ENCODE measurements at regions not wholly inside any gene's neighbourhood (a gene's known extent, or its start where the extent isn't known, plus 50 kb on each side); places are given as distances from the start of the nearest gene placed in this dataset.

DNA sequence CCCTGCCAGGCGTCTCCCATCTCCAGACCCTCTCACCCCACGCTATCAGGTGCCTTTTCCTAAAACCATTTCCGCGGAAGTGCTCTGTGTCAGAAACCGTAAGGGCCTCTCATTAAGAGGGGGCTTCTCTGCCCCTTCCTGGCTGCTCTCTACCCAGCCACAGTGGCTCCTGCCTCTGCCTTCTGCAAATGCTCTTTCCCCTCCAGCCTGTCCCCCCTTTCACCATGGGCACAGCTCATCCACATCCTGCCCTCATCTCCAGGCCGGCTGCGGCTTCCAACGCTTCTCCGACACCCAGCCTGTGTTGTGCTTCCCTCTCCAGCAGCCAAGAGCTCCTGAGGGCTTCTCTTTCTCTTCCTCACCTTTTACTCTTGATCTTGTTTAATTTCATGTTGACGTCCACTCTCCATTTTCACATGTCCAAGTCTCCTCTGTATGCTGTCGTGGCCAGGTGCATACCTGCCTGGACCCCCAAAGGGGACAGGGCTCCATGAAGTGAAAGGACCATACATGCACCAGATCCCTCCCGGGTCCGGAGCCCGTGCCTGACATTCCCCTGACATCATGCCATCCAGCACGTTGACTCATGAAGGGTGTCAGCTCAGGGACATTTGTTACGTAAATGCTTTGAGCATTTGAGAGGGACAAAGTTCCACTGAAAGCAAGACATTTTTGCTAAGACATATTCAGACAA lies 306.5 kb downstream of the AJAP1 start:
- no peak for DNase-seq (ENCODE audit: low read depth)

DNA sequence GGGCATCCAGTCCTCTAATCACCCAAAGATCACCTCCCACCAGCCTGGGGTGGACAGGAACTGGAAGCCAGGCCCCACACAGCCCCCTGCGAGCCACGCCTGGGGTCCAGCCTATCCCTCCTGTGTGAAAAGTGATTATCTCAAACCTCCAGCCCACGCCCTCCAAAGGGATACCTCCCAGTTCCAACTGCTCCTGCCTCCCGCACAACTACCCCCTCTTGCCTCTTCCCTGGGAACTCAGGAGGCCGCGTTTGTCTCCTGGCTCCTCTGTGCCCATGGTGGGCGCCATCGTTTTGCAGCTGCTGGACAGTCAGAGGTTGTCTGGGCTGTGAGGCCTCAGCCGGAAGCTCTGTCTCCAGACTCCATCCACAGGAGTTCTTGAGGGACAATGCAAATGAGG lies 305.9 kb downstream of the AJAP1 start:
- no peak for DNase-seq (ENCODE audit: low read depth)

DNA sequence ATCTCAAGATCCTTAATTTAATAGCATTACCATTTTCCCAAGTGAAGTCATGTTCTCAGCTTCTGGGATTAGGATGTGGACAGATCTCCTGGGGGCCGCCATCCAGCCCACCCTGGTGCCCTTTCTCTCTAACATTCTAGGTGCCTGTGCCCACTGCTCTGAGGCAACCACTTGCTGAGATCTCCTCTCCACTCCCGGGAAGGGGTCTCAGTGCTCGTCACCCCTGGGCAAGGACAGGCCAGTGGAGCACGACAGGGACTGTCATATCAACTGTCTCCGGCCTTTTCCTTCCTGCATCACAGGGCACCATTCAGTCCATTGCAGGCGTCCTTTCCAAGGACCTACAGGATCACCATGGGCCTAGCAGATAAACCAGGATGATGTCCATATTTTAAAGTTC lies 304.8 kb downstream of the AJAP1 start:
- DNase-seq (ENCODE audit: low read depth): no peak

DNA sequence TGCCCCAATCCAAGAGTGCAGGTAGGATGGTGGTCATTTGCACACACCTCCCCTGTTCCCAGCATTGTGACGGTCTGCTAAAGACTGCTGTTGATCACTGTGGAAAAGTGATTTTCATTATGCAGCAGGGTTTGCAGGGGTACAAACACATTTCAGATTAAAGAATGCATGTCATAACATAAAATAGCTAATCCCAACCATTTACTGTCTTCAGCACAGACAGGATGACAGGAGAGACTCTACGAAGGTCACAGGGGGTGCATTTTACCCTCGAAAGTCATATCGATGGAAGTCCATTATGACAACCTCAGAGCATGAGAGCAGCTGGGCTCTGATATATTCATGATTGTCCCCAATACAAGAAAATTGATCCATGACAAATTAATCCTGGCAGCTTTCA lies 302.6 kb downstream of the AJAP1 start:
- DNase-seq (ENCODE audit: low read depth): no peak

DNA sequence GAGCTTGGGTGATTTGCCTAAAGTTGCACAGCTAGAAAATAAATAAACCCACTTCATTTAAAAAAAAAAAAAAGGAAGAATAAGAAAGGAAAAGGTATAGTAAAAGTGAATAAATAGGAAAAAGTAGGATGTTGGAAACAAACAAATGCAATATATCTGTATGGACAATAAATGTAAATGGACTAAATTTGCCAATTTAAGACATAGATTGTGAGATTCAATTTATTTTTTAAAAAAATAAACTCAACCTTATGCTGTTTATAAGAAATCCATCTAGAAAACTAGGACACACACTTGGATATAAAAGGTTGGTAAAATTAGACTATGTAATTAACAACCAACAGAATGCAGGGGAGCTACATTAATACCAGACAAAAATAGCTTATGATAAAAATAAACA lies 300.0 kb downstream of the AJAP1 start:
- no peak for DNase-seq (ENCODE audit: low read depth)

DNA sequence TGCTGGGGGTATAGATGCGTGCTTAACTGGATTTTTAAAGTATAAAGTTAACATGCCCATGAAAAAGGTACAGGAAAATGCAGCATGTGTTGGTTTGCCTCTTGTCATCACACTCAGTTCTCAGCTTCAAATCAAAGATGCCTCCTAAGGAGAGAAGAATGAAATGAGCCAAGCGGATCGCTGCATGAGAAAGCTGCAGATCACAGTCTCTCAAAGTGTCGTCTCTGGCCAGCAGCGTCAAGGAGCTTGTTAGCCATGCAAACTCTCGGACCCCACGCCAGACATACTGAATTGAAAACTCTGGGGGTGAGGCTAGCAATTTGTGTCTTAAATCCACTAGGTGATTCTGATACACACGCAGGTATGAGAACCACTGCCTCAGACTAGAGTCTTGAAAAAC lies 297.2 kb downstream of the AJAP1 start:
- no peak for DNase-seq (ENCODE audit: low read depth)

DNA sequence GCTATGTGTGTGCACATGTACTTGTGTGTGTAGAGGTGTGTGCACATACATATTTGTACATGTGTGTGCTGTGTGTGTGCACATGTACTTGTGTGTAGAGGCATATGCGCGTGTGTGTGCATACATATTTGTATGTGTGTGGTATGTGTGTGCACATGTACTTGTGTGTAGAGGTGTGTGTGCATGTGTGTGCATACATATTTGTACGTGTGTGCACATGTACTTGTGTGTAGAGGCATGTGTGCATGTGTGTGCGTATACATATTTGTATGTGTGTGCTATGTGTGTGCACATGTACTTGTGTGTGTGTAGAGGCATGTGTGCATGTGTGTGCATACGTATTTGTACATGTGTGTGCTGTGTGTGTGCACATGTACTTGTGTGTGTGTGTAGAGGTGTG lies 291.9 kb downstream of the AJAP1 start:
- DNase-seq (ENCODE audit: low read depth): no peak

DNA sequence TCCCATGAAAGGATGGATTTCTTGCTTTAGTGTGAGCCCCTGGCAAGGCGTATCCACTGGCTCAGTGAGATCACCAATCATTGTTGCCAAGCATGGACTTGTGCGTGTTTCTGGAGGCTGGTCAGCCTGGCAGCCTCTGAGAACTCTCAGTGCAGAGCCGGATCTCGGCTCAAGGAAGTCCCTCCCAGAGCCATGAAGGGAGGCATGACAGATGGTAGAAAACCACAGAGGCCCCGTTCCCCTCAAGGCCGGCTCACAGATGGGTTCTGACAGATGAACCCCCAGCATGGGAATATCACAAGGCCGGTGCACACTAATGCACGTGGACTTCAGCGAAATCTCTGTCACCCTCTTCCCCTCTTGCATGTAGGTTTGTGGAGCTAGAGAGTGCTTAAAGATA lies 290.5 kb downstream of the AJAP1 start:
- DNase-seq (ENCODE audit: low read depth): no peak

DNA sequence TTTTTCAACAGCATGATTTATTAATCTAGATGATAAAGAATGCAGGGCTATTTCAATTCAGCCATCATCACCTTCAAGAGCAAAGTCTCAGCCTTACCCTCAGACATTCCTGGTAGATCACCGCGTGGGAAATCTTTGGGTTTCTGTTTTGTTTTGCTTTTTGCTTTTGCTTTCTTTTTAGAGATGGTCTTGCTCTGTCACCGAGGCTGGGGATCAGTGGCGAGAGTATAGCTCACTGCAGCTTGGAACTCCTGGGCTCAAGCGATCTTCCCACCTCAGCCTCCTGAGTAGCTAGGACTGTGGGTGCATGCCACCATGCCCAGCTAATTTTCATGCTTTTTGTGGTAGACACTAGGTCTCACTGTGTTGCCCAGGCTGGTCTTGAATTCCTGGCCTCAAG lies 289.7 kb downstream of the AJAP1 start:
- no peak for DNase-seq (ENCODE audit: low read depth)

DNA sequence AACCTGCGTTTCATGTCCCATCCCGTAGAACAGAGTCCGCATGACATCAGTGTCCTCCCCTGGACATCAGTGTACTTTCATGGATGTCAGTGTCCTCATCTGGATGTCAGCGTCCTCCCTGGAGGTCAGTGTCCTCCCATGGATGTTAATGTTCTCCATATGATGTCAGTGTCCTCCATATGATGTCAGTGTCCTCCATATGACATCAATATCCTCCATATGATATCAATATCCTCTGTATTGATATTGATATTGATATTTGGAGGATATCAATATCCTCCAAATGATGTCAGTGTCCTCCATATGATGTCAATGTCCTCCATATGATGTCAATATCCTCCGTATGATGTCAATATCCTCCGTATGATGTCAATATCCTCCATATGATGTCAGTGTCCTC lies 284.9 kb downstream of the AJAP1 start:
- DNase-seq (ENCODE audit: low read depth): no peak

DNA sequence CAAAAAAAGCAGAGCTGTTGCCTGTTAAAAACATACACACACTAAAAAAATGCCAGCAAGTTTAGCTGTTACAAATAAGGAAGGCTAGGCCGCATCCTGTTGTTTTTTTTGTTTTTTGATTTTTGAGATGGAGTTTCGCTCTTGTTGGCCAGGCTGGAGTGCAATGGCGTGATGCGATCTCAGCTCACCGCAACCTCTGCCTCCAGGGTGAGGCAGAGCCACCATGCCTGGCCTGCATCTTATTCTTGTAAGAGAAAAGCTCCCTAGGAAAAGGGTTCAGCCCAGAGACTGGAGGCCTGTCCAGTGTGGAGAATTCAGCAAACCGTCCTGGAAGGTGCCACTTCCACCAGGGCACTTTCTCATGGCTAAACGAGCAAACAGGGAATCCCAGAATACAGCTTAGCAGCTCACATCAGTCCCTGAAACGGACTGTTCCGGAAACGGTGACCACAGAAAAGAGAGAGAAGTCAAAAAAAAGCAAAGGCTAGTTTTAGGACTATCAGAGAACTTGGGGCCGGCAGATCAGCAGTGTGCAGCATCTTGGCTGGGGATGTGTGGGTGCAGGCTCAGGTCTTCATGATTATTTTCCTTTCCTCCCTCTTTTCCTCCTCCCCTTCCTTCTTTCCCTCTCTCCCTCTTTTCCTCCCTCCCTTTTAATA lies 283.6 kb downstream of the AJAP1 start:
- no peak for DNase-seq (ENCODE audit: low read depth)

DNA sequence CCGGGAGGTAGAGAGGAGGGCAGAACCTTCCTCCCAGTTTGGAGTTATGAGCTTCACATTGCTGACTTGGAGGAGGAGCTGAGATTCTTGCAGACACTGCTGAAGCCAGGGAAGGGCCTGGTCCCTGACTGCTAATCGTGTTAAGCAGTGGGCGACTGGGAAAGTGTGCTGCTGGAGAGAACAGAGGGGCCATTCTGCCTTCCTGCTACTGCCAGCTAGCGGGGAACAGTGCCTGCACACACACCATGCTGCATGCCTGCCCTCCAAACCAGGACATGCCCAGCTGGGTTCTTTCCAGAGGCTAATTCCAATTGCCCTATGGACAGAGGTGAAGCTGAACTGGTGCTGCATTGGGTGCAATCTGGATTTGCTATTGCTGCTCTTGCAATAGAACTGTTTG lies 281.4 kb downstream of the AJAP1 start:
- no peak for DNase-seq (ENCODE audit: low read depth)

DNA sequence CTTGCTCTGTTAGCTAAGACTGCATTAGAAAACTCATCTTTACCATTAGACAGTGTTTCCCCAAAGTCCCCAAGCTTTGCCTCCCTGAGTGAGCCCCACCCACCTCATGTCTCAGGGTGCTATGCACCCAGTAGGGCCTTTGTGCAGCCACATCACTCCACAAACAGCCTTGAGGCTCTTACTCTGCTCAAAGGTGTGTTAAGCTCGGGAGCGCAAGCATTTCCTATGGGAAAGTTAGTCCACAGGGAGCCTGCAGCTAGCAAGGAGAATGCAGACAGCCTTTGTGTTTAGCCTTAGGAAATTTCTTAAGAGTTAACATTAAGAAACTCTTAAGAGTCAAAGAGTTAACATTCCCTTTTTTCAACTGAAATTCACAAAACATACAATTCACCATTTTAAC lies 278.8 kb downstream of the AJAP1 start:
- DNase-seq (ENCODE audit: low read depth): no peak

DNA sequence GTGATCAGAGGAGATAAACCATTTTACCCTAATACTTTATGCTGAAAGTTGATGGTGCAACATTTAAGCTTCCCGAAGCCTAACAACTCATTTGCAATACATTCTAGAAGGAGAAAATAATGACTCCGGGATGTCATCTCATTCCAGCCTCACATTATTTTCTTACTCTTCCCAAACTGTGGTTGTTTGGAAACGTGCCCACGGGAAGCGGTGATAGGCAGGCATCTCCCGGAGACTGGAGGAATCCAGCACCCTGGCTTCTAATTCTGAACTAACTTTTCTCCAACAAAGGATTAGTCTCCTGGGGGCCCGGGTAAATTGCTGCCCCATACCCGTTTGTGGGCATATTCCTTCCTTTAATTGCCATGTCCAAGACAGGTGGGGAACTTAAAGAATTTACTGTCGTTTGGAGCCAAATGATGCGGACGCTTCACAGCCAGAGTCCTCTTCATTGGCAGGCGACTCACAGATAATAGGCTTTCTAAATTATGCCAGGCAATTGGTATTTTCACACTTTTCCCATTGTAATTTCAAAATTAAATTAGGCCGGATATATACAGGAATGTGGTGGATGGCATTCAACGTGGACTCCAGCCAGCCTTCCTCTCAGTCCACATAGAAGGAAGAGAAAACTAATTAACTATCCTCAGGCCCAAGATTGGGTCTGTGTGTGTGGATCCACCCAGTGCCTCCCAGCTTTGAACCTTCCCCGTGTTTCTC lies 278.1 kb downstream of the AJAP1 start:
- DNase-seq (ENCODE audit: low read depth): no peak

DNA sequence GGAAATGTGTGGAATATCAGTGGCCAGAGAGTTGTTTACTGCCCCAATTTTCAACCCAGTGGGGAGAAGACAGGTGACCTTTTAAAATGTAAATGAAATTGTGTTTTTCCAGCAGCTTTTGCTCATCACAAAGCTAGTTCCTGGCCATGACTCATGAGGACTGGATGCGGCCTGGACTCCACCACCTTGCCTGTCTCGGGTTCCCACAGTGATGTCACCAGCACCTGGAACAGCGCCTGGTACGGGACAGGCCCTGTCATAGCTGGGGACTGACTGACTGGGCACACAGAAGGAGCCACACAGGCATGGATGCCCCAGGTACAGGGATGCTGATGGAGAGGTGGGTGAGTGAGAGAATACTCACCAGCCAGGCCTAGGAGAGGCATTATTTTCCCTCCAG lies 277.1 kb downstream of the AJAP1 start:
- DNase-seq (ENCODE audit: low read depth): no peak

DNA sequence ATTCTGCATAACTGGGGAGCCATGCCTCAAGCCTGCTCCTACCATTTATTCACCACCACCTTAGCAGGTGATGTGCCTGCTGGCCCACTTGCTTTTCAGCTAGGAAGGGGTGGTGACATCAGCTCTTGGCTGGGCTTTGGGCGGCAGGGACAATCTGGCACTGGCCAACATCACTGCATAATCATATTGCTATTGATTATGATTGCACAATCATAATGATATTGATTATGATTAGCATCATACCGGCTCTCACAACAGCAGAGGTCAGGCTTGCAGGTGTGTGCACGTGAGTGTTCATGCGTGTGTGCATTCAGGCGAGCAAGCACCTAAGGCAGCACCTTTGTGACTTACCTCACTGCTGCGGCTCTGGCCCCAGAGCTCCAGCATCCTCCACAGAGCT lies 273.8 kb downstream of the AJAP1 start:
- no peak for DNase-seq (ENCODE audit: low read depth)

DNA sequence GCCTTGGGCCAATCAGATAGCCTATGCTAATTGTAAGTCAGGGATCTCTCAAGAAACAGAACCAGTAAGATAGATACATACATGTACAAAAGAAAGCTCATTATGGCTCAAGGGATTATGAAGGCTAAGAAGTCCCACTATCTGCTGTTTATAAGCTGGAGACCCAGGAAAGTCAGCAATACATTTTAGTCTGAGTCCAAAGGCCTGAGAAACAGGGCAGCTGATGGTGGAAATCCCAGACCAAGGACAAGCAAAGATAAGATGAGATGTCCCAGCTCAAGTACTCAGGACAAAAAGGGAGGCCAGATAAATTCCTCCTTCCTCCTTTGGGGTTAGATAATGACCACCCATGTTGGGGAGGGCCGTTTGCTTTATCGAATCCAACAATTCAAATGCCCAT lies 269.9 kb downstream of the AJAP1 start:
- DNase-seq (ENCODE audit: low read depth): no peak

DNA sequence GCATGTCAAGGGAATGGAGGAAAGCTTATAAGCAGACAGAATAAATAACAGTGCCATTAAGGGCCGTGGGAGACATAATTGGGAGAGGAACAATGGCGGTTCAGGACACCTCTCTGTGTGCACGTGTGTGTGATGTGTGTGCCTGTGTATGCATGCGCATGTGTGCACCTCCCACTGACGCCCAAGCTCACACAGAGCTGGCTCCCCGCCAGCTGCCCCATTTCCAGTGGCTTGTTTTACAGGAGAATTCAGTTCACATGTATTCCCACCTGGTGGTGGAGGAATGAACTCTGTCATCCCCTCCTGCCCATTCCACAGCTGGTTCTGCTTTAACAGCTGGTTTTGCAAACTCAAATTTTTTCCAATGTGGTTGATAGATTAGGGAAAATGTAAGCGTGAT lies 262.2 kb downstream of the AJAP1 start:
- no peak for DNase-seq (ENCODE audit: low read depth)

DNA sequence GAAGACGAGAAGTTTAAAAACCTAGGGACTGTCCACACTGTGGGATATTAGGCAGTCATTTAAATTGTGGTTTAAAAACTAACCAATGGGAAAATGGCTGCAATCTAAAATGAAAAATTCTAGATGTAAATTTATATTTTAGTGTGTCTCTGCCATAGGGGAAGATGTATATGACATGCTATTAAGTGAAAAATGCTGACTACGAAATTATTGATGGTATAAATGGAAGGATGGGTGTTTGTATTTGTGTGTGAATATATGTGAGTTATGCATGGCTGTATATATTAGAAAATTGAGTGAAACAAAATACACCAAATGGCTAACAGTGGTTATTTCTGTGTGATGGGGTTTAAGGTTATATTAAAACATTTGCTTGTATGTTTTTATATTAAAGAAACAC lies 260.7 kb downstream of the AJAP1 start:
- DNase-seq (ENCODE audit: low read depth): no peak

DNA sequence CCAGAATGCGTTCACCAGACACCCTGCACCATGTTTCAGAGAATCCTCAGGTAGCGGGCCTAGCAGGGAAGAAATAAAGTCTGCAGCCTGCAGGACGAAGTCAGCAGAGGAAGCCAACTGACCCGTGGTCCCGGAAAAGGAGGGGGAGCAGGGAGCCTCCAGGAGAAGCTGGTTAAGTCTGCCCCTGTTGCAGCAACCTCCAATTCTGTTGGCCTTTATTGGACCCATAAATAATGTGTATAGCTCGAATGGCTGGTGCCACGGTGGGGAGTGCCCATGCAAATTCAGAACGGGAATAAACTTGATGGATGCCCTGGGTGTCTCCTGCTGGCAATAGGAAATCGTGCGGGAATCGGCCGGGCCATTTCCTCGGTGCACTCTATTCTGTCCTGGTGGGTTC lies 254.1 kb downstream of the AJAP1 start:
- no peak for DNase-seq (ENCODE audit: low read depth)

DNA sequence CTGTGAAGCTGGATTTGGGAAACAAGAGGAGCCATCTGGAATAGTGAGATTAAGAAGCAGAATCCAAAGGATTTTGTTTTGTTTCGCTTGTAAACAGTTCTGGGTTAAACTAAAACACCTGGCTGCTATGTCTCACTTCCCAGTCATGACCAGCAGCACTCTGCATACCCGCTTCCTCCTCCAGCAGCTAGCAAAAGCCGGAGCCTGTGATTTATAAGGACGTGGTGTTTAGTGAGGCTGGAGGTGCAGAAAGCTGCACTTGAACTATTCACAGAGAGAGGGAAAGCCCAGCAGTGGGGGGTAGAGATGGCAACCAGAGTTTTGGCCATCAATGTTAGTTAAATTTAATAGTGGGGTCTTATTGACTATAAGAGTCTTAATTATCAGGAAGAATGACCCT lies 240.2 kb downstream of the AJAP1 start:
- DNase-seq (ENCODE audit: low read depth): no peak

DNA sequence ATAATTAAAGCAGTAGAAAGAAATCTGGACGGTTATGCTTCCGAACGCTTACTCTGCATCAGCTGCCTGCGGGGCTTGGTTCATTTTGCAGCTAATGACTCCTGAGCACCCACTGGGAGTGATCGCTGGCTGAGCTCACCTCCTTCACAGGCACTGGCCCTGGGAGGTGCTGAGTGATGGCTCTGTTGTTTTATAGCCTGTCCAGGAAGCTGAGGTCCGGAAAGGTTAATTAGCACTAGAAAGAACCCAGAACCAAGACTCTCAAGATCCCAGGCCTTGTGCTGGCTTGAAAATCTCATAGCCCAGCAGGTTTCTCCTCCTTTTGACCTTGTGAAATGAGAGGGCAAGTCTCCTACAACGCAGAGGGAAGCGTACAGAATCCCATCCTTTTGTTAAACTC lies 226.2 kb downstream of the AJAP1 start:
- no peak for DNase-seq (ENCODE audit: low read depth)

DNA sequence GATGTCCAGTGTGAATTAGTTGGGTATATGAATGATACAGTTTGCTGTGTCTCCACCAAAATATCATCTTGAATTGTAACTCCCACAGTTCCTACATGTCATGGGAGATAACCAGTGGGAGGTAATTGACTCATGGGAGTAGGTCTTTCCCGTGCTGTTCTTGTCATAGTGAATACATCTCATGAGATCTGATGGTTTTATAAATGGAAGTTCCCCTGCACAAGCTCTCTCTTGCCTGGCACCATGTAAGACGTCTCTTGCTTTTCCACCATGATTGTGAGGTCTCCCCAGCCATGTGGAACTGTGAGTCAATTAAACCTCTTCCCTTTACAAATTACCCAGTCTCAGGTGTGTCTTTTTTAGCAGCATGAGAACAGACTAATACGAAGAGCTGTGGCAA lies 223.0 kb downstream of the AJAP1 start:
- DNase-seq (ENCODE audit: low read depth): no peak

DNA sequence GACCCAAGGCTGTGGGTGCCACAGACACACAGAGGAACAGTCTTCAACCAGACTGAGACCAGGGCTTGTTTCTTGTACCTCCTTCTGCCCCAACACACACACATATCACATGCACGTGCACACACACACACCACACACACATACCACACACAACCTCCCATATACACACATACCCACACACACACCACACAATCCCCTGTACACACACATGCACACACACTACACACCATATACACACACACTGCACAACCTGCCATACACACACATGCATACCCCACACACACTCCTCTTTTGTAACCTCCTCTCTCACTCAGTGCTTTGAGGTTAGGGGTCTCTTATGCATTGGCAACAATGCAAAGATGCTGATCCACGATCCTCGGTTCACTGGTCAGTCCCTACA lies 217.0 kb downstream of the AJAP1 start:
- no peak for DNase-seq (ENCODE audit: low read depth)
